B cell (primary cell): ENCODE measurements at regions not wholly inside any gene's neighbourhood (a gene's known extent, or its start where the extent isn't known, plus 50 kb on each side); places are given as distances from the start of the nearest gene placed in this dataset.

Experiments
- ATAC-seq: fragments of 200-7000 bp; cut with Tn5 transposase; one replicate; pipeline ENCODE4 v1.10.0; 2021; ENCODE audit warnings: low read depth, mild to moderate bottlenecking, moderate number of reproducible peaks, moderate library complexity
- CTCF ChIA-PET: fragments of 350-600 bp; sonication (Branson Sonifier 250); formaldehyde crosslinking; loops from one replicate; lab custom pipeline; 2021; ENCODE audit warnings: antibody characterized with exemption, inconsistent platforms; lab: Charles Lee
- POLR2A ChIA-PET: fragments of 350-600 bp; sonication (Branson Sonifier 250); formaldehyde crosslinking; loops from one replicate; lab custom pipeline; 2021; ENCODE audit warnings: antibody characterized with exemption; lab: Charles Lee
- DNase-seq: peaks from one replicate; pipeline ENCODE4 v3.0.0; 2013
- H2AFZ ChIP-seq: 2 replicates; pipeline ENCODE4 v1.6.1; 2012; ENCODE audit warnings: mild to moderate bottlenecking, low read depth, low read length; ENCODE audit not compliant: insufficient read depth, poor library complexity, severe bottlenecking
- H3K27ac ChIP-seq, 2 donors: 1 replicate in 1 of 2; 2 replicates in 1 of 2; pipeline ENCODE4 v1.5.1; 2012 to 2013; ENCODE audit warnings: low read length in 2 of 2, mild to moderate bottlenecking in 2 of 2, moderate library complexity in 1 of 2
- H3K27me3 ChIP-seq, 4 experiments: fragments of 200-600 bp in 1 of 4; sonication (generic) in 1 of 4; replicated peaks in 1 of 4; 1 replicate in 2 of 4; 2 replicates in 2 of 4; pipeline versions ENCODE4 v1.6.1 to v1.7.0; 2013 to 2016; ENCODE audit warnings: low read length in 3 of 4, mild to moderate bottlenecking in 2 of 4, mixed read lengths in 1 of 4, moderate library complexity in 1 of 4; ENCODE audit not compliant: insufficient read depth in 4 of 4, control insufficient read depth in 3 of 4; ENCODE audit errors: control extremely low read depth in 1 of 4
- H3K36me3 ChIP-seq, 2 experiments: replicated peaks in 1 of 2; 1 replicate in 1 of 2; 2 replicates in 1 of 2; pipeline versions ENCODE4 v1.6.1 to v1.7.1; 2013; ENCODE audit warnings: low read length in 1 of 2; ENCODE audit not compliant: insufficient read depth in 2 of 2, control insufficient read depth in 1 of 2; ENCODE audit errors: control extremely low read depth in 1 of 2, extremely low read depth in 1 of 2
- H3K4me1 ChIP-seq, 2 donors: fragments of 200-600 bp in 1 of 2; sonication (generic) in 1 of 2; 1 replicate in 1 of 2; 2 replicates in 1 of 2; pipeline versions ENCODE4 v1.5.1 to v1.6.1; 2013 to 2017; ENCODE audit warnings: low read length in 2 of 2; ENCODE audit not compliant: control insufficient read depth in 2 of 2, insufficient read depth in 2 of 2
- H3K4me2 ChIP-seq: replicated peaks from 2 replicates; pipeline ENCODE3; 2012; ENCODE audit warnings: mild to moderate bottlenecking, low read depth, low read length; ENCODE audit not compliant: poor library complexity, severe bottlenecking
- H3K4me3 ChIP-seq, 5 experiments: fragments of 200-600 bp in 1 of 5; sonication (generic) in 1 of 5; 1 replicate in 3 of 5; 2 replicates in 2 of 5; pipeline versions ENCODE4 v1.5.1 to v1.7.0; 2011 to 2016; ENCODE audit warnings: low read length in 4 of 5, mild to moderate bottlenecking in 4 of 5, low read depth in 2 of 5, control low read depth in 1 of 5, moderate library complexity in 1 of 5; ENCODE audit not compliant: insufficient read depth in 1 of 5; ENCODE audit errors: control extremely low read depth in 1 of 5, extremely low read depth in 1 of 5
- H3K79me2 ChIP-seq: fragments of 200-600 bp; sonication (generic); one replicate; pipeline ENCODE4 v1.6.0; 2016; ENCODE audit warnings: low read length; ENCODE audit not compliant: control insufficient read depth, insufficient read depth
- H3K9ac ChIP-seq: fragments of 200-600 bp; sonication (generic); 2 replicates; pipeline ENCODE4 v1.6.1; 2017; ENCODE audit warnings: mild to moderate bottlenecking, low read length, moderate library complexity
- H3K9me3 ChIP-seq, 3 donors: one replicate each; pipeline versions ENCODE4 v1.6.1 to v1.7.1; 2013; ENCODE audit warnings: low read length in 2 of 3; ENCODE audit not compliant: control insufficient read depth in 2 of 3, insufficient read depth in 1 of 3; ENCODE audit errors: control extremely low read depth in 1 of 3
- H4K20me1 ChIP-seq: 2 replicates; pipeline ENCODE4 v1.6.0; 2012; ENCODE audit warnings: mild to moderate bottlenecking, low read length; ENCODE audit not compliant: insufficient read depth, control insufficient read depth, poor library complexity, severe bottlenecking
- H3K27ac Mint-ChIP-seq: one replicate; pipeline ENCODE4 v1.8.0; 2021; ENCODE audit warnings: mixed read lengths
- H3K27me3 Mint-ChIP-seq: one replicate; pipeline ENCODE4 v1.8.0; 2021; ENCODE audit warnings: mixed read lengths
- H3K4me1 Mint-ChIP-seq: one replicate; pipeline ENCODE4 v1.8.0; 2021; ENCODE audit warnings: mixed read lengths
- H3K4me3 Mint-ChIP-seq: one replicate; pipeline ENCODE4 v1.8.0; 2021; ENCODE audit warnings: mixed read lengths
- H3K9me3 Mint-ChIP-seq: one replicate; pipeline ENCODE4 v1.8.0; 2022; ENCODE audit warnings: mixed read lengths; ENCODE audit not compliant: insufficient read depth
- CTCF ChIP-seq: fragments of 200-600 bp; IDR thresholded peaks from one replicate; pipeline ENCODE4 v1.8.0; 2022; ENCODE audit warnings: antibody characterized with exemption, mild to moderate bottlenecking
- EZH2 ChIP-seq: IDR thresholded peaks from 2 replicates; pipeline ENCODE4 v1.6.1; 2012; ENCODE audit warnings: borderline replicate concordance, low read depth, mild to moderate bottlenecking, moderate library complexity, low read length; ENCODE audit not compliant: insufficient read depth, poor library complexity, severe bottlenecking
- WGBS: methylation state at CpG from one replicate; pipeline ENCODE4 v1.1.5; 2013; ENCODE audit warnings: missing lambda C conversion rate; ENCODE audit not compliant: insufficient coverage; 5-methylcytosine and 5-hydroxymethylcytosine counted together
- intact Hi-C: fragments of 100-400 bp; cut with micrococcal nuclease; formaldehyde crosslinking; loops from one replicate; pipeline ENCODE4 v1.10.0; 2022

- ChIA-PET CTCF (interaction anchor here (0.6 kb wide), 1 partner anchor 22 kb away, joined by 3 read pairs; no protein-coding TSS in a partner anchor), POLR2A (no interaction called here)
- ATAC-seq (no peak), DNase-seq (no peak)
- peaks cover 0 to 6% (median 0%) of the 10 kb centered on the region in 4 experiments for H3K27me3 ChIP-seq
- H3K4me3 ChIP-seq, result no peak overlapping the region
- no peaks in the 10 kb centered on the region for H3K4me1 ChIP-seq
- H4K20me1 ChIP-seq, result no peaks in the 10 kb centered on the region
- H3K9me3 ChIP-seq, result peaks cover 0 to 2% (median 0%) of the 10 kb centered on the region in 3 donors
- Mint-ChIP-seq H3K4me1 (no peaks in the 10 kb centered on the region), H3K4me3 (no peak overlapping the region), H3K9me3 (no peaks in the 10 kb centered on the region), H3K27me3 (peaks cover 18% of the 10 kb centered on the region), H3K27ac (no peak overlapping the region)
- H3K9ac ChIP-seq, result no peak overlapping the region
- TF ChIP-seq CTCF (no peak), EZH2 (no peak)
- H3K4me2 ChIP-seq, result no peak overlapping the region
- H2AFZ ChIP-seq, result no peak overlapping the region
- 96% methylated on average over 5 of the region's 6 CpGs for WGBS
- no peaks in the 10 kb centered on the region for H3K36me3 ChIP-seq
- no peak overlapping the region for H3K27ac ChIP-seq
- intact Hi-C loops, result no loop called here
- H3K79me2 ChIP-seq, result no peaks in the 10 kb centered on the region
These were observed 53.1 kb upstream of the CTPS1 start for GRCh38 chr1:40926441-40926840.

- peaks cover 0 to 2% (median 0%) of the 10 kb centered on the region in 3 donors for H3K9me3 ChIP-seq
- intact Hi-C loops, result no loop called here
- H3K36me3 ChIP-seq, result no peaks in the 10 kb centered on the region
- H4K20me1 ChIP-seq, result no peaks in the 10 kb centered on the region
- no peak for TF ChIP-seq EZH2
- no peak for TF ChIP-seq CTCF
- no peak overlapping the region for H3K27ac ChIP-seq
- ChIA-PET CTCF (interaction anchor here (0.7 kb wide), 1 partner anchor 1423 kb away, joined by 3 read pairs; no protein-coding TSS in a partner anchor), POLR2A (no interaction called here)
- peaks cover 22% of the 10 kb centered on the region for H3K27me3 Mint-ChIP-seq
- no peak overlapping the region for H3K9ac ChIP-seq
- no peak overlapping the region for H3K4me3 Mint-ChIP-seq
- no peaks in the 10 kb centered on the region for H3K4me1 ChIP-seq
- H3K79me2 ChIP-seq, result no peaks in the 10 kb centered on the region
- H3K27me3 ChIP-seq, result peaks cover 0 to 6% (median 0%) of the 10 kb centered on the region in 4 experiments
- no CpG with 5 or more reads among the region's 4 CpGs for WGBS
- DNase-seq (no peak), ATAC-seq (no peak)
- no peaks in the 10 kb centered on the region for H3K4me1 Mint-ChIP-seq
- no peak overlapping the region for H3K4me3 ChIP-seq
- H3K4me2 ChIP-seq, result no peak overlapping the region
- no peak overlapping the region for H2AFZ ChIP-seq
- no peak overlapping the region for H3K27ac Mint-ChIP-seq
- H3K9me3 Mint-ChIP-seq, result no peaks in the 10 kb centered on the region
These were observed 51.7 kb upstream of the CTPS1 start for GRCh38 chr1:40927781-40928180.
